Hepatocyte (in vitro differentiated cells): ENCODE measurements at regions not wholly inside any gene's neighbourhood (a gene's known extent, or its start where the extent isn't known, plus 50 kb on each side); places are given as distances from the start of the nearest gene placed in this dataset.

Source experiments
- CTCF ChIP-seq: fragments of 200-600 bp; sonication (generic); IDR thresholded peaks from 2 replicates; pipeline ENCODE4 v1.5.1; 2016; ENCODE audit warnings: antibody characterized with exemption, mild to moderate bottlenecking; ENCODE audit not compliant: poor library complexity
- EZH2 ChIP-seq: fragments of 200-600 bp; sonication (generic); IDR thresholded peaks from 2 replicates; pipeline ENCODE4 v1.6.1; 2016; ENCODE audit warnings: antibody characterized with exemption, mild to moderate bottlenecking, borderline replicate concordance
- EZH2phosphoT487 ChIP-seq: fragments of 200-600 bp; sonication (generic); IDR thresholded peaks from one replicate; pipeline ENCODE4 v1.6.1; 2018; ENCODE audit warnings: antibody characterized with exemption, mild to moderate bottlenecking, low read depth, moderate library complexity; ENCODE audit not compliant: unreplicated experiment, severe bottlenecking

GRCh38 chr3:167106456-167106855 lies 273.6 kb downstream of the ZBBX start:
- TF ChIP-seq CTCF (no peak), EZH2 (no peak), EZH2phosphoT487 (no peak)
